HL-60 (cell line): ENCODE measurements at regions not wholly inside any gene's neighbourhood (a gene's known extent, or its start where the extent isn't known, plus 50 kb on each side); places are given as distances from the start of the nearest gene placed in this dataset.

Experiments used
- DNase-seq, 2 experiments: peaks; one replicate each; pipeline ENCODE4 v3.0.0-alpha.2; 2010 to 2020; ENCODE audit warnings: low read depth in 1 of 2, low spot score in 1 of 2
- H3K27ac ChIP-seq: fragments of 250-450 bp; sonication (Bioruptor Pico); replicated peaks from 2 replicates; pipeline ENCODE4 v1.5.1; 2020; ENCODE audit warnings: mild to moderate bottlenecking, moderate library complexity
- H3K27me3 ChIP-seq: fragments of 250-450 bp; sonication (Bioruptor Pico); 2 replicates; pipeline ENCODE4 v1.5.1; 2021; ENCODE audit warnings: mild to moderate bottlenecking, moderate library complexity; ENCODE audit not compliant: insufficient read depth, poor library complexity, severe bottlenecking
- H3K4me3 ChIP-seq: replicated peaks from 2 replicates; pipeline ENCODE4 v1.5.1; 2011; ENCODE audit warnings: mild to moderate bottlenecking, control low read depth, low read length; ENCODE audit not compliant: insufficient read depth
- CTCF ChIP-seq: IDR thresholded peaks from one replicate; pipeline ENCODE4 v1.5.1; 2011; ENCODE audit warnings: low read length, control low read depth, inconsistent platforms; ENCODE audit not compliant: insufficient read depth
- GABPA ChIP-seq: IDR thresholded peaks from 2 replicates; pipeline ENCODE4 v1.6.1; 2012; ENCODE audit warnings: low read depth
- POLR2AphosphoS5 ChIP-seq: IDR thresholded peaks from 2 replicates; pipeline ENCODE4 v1.6.1; 2012; ENCODE audit warnings: low read depth
- REST ChIP-seq: IDR thresholded peaks from 2 replicates; pipeline ENCODE4 v1.6.1; 2012; ENCODE audit warnings: low read depth; ENCODE audit not compliant: insufficient replicate concordance
- SPI1 ChIP-seq: IDR thresholded peaks from 2 replicates; pipeline ENCODE4 v1.6.1; 2012; ENCODE audit warnings: low read depth, mild to moderate bottlenecking, borderline replicate concordance

GRCh38 chr7:41292487-41292886, 410.4 kb downstream of the INHBA start:
- no peak overlapping the region for H3K27ac ChIP-seq
- no peak overlapping the region for H3K4me3 ChIP-seq
- no peaks in the 10 kb centered on the region for H3K27me3 ChIP-seq
- DNase-seq, result no peak
- no peak for TF ChIP-seq CTCF

- no peak for TF ChIP-seq POLR2AphosphoS5
- TF ChIP-seq SPI1, result no peak
- no peak for TF ChIP-seq REST
- TF ChIP-seq GABPA, result no peak
- TF ChIP-seq CTCF, result no peak
- no peak for DNase-seq
These were observed 415.1 kb downstream of the INHBA start for GRCh38 chr7:41287559-41288335.

GRCh38 chr7:41280491-41280890, 422.4 kb downstream of the INHBA start:
- Histone ChIP-seq H3K4me3 (no peak overlapping the region), H3K27ac (no peak overlapping the region), H3K27me3 (no peaks in the 10 kb centered on the region)
- TF ChIP-seq CTCF (no peak), POLR2AphosphoS5 (no peak), SPI1 (no peak), GABPA (no peak), REST (no peak)
- DNase-seq, result no peak

More at GRCh38 chr7:41287559-41288335, 415.1 kb downstream of the INHBA start:
- Histone ChIP-seq H3K27me3 (no peaks in the 10 kb centered on the region), H3K4me3 (no peak overlapping the region), H3K27ac (no peak overlapping the region)

GRCh38 chr7:41277561-41277960, 425.3 kb downstream of the INHBA start:
- no peak for DNase-seq
- no peak overlapping the region for H3K27ac ChIP-seq
- TF ChIP-seq REST (no peak), SPI1 (no peak), POLR2AphosphoS5 (no peak), CTCF (no peak), GABPA (no peak)
- no peak overlapping the region for H3K4me3 ChIP-seq
- no peaks in the 10 kb centered on the region for H3K27me3 ChIP-seq
